ENCODE measurements at regions not wholly inside any gene's neighbourhood (a gene's known extent, or its start where the extent isn't known, plus 50 kb on each side); places are given as distances from the start of the nearest gene placed in this dataset.

DNA sequence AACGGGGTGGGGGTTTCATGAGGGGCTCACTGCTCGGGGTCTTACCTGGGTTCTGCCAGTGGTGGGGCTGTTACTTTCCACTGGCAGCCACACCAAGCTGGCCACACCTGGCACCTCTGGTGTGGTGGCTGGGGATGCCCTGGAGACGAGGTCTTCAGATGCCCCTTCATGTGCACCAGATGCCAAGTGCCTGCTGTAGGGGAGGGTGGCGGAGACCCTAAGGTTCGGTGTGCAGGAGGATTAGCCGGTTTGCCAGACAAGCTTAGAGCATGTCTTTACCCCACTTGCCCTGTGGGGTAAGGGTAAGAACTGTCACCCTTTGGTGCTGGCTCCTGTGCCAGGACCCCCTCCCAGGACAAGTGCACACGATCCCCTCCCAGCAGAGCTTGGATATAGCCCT is 188.3 kb downstream of the TJP1 start:
- Histone ChIP-seq H3K4me1 (no peaks in the 10 kb centered on the region), H3K9me3 (no peaks in the 10 kb centered on the region), H3K27me3 (peaks cover 0 to 29% (median 0%) of the 10 kb centered on the region in 3 donors), H3K4me3 (no peak overlapping the region), H3K36me3 (no peaks in the 10 kb centered on the region), H3K27ac (no peak overlapping the region)
- no peak for TF ChIP-seq POLR2A (IDR thresholded peaks at IDR 0.05)
- TF ChIP-seq, protein P1, sequence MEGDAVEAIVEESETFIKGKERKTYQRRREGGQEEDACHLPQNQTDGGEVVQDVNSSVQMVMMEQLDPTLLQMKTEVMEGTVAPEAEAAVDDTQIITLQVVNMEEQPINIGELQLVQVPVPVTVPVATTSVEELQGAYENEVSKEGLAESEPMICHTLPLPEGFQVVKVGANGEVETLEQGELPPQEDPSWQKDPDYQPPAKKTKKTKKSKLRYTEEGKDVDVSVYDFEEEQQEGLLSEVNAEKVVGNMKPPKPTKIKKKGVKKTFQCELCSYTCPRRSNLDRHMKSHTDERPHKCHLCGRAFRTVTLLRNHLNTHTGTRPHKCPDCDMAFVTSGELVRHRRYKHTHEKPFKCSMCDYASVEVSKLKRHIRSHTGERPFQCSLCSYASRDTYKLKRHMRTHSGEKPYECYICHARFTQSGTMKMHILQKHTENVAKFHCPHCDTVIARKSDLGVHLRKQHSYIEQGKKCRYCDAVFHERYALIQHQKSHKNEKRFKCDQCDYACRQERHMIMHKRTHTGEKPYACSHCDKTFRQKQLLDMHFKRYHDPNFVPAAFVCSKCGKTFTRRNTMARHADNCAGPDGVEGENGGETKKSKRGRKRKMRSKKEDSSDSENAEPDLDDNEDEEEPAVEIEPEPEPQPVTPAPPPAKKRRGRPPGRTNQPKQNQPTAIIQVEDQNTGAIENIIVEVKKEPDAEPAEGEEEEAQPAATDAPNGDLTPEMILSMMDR (IDR thresholded peaks at IDR 0.05): no peak
- no peak for TF ChIP-seq POLR2AphosphoS5 (IDR thresholded peaks at IDR 0.05)
- TF ChIP-seq EP300 (IDR thresholded peaks at IDR 0.05): no peak
- no peak for DNase-seq
- intact Hi-C loops (cut with DNase I; ENCODE audit: low total_unique reads): no loop called here
- WGBS, 5 donors: 85 to 90% (median 87%) methylated on average over 7 of the region's 7 CpGs

DNA sequence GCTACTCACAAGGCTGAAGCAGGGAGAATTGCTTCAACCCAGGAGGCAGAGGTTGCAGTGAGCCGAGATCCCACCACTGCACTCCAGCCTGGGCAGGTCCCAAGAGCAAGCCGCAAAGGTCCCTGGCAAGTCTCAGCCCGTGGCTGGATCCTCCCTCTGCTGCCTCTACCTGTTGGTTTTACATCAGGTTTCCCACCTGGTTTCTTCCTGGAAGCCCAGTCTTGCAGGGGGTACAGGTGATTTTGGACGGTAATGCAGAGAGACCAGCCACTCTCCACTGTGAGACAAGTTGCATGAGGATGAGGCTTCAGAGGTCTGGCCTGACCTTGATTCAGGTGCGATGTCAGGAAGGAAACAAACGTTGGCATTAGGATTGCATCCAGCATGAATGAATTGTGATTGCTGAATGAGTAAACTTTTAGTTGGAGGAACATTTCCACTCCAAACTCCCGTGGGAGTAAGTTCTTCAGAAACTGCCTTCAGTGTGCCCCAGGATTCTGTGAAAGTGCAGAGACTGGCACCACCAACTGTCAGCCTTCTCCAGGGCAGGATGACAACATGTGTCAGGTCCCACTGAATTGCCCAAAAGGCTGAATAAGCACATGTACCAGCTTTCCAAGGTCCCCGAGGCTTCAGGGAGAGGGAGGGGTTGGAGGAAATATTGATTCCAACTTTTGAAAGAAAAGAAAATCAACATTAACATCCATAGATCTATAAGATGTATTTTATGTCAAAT is 189.4 kb downstream of the TJP1 start:
- Histone ChIP-seq H3K4me3 (no peak overlapping the region), H3K36me3 (no peaks in the 10 kb centered on the region), H3K4me1 (no peaks in the 10 kb centered on the region), H3K9me3 (no peaks in the 10 kb centered on the region), H3K27ac (no peak overlapping the region), H3K27me3 (peaks cover 0 to 27% (median 0%) of the 10 kb centered on the region in 3 donors)
- no peak for DNase-seq
- 66 to 77% (median 68%) methylated on average over 8 of the region's 8 CpGs for WGBS, 5 donors
- TF ChIP-seq POLR2AphosphoS5 (IDR thresholded peaks at IDR 0.05) (no peak), EP300 (IDR thresholded peaks at IDR 0.05) (no peak), POLR2A (IDR thresholded peaks at IDR 0.05) (no peak)
- TF ChIP-seq, protein P1 (IDR thresholded peaks at IDR 0.05): no peak
- intact Hi-C loops (cut with DNase I; ENCODE audit: low total_unique reads): no loop called here

DNA sequence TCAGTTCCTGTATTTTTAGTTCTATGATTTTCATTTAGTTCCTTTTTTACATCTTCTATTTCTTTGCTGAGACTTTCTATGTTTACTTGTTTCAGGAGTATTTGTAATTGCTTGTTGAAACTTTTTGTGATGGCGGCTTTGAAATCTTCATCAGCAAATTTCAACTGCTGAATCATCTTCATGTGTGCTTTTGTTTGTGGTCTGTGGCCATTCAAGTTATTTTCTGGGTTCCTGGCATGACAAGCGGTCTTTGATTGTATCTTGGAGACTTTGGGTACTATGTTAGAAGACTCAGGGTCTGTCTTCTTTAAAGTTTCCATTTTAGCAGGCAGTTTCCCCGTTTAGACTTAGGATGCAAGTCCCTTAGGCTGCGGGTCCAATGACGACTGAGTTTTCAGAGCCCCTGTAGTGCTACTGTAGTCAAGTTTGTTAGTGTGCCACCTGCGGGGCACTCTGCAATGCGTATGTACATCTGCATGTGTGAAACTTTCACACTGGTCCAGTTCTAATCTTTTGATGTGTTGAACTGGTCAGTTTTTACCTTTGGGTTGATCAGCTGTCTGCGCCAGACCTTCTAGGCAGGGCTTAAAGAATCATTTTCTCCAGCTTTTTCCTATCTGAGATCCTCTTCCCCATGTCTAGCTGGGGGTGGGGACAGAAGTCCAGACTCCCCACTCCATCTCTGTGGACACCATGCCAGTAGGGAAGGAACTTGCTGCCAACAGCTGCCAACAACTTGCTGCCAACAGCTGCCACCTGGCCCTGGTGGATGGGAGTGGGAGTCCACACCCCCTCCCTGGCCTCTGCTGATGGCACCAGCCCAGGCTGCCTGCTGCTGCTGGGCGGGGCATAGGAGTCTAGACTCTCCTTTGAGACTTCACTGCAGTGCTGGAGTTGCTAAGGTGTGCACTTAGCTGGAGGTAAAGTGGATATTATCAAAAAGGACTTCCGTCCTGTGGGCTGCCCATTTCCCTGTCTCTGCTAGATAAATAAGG is 190.9 kb downstream of the TJP1 start:
- 53 to 62% (median 55%) methylated on average over 10 of the region's 10 CpGs for WGBS, 5 donors
- peaks cover 0 to under 1% (median 0%) of the 10 kb centered on the region in 4 donors for H3K9me3 ChIP-seq
- no peak overlapping the region for H3K4me3 ChIP-seq
- DNase-seq: peak in 1 of 2 donors; percentile 23
- no peaks in the 10 kb centered on the region for H3K36me3 ChIP-seq
- intact Hi-C loops (cut with DNase I; ENCODE audit: low total_unique reads): no loop called here
- H3K27ac ChIP-seq: no peak overlapping the region
- H3K27me3 ChIP-seq: peaks cover 0 to 25% (median 0%) of the 10 kb centered on the region in 3 donors
- no peaks in the 10 kb centered on the region for H3K4me1 ChIP-seq
- TF ChIP-seq, protein P1 (IDR thresholded peaks at IDR 0.05): no peak
- TF ChIP-seq POLR2AphosphoS5 (IDR thresholded peaks at IDR 0.05) (no peak), EP300 (IDR thresholded peaks at IDR 0.05) (no peak), POLR2A (IDR thresholded peaks at IDR 0.05) (no peak)

GRCh38 chr15:29624271-29624670 is 198.0 kb downstream of the TJP1 start:
- H3K27ac ChIP-seq: no peak overlapping the region
- intact Hi-C loops (cut with DNase I; ENCODE audit: low total_unique reads): no loop called here
- no peaks in the 10 kb centered on the region for H3K27me3 ChIP-seq
- H3K36me3 ChIP-seq: no peaks in the 10 kb centered on the region
- no peak overlapping the region for H3K4me3 ChIP-seq
- no peak for DNase-seq
- H3K4me1 ChIP-seq: no peaks in the 10 kb centered on the region
- no peak for TF ChIP-seq POLR2AphosphoS5 (IDR thresholded peaks at IDR 0.05)
- no peak for TF ChIP-seq EP300 (IDR thresholded peaks at IDR 0.05)
- no peak for TF ChIP-seq POLR2A (IDR thresholded peaks at IDR 0.05)
- TF ChIP-seq, protein P1 (IDR thresholded peaks at IDR 0.05): no peak
- H3K9me3 ChIP-seq: peaks cover 0 to 8% (median 0%) of the 10 kb centered on the region in 4 donors
- 77 to 92% (median 89%) methylated on average over 8 of the region's 8 CpGs for WGBS, 5 donors

All from stomach (tissue), 8 donors.